Muscle of back (tissue), 3 donors: ENCODE measurements at regions not wholly inside any gene's neighbourhood (a gene's known extent, or its start where the extent isn't known, plus 50 kb on each side); places are given as distances from the start of the nearest gene placed in this dataset.
A peak's percentile ranks its signal among the peaks of the same experiment; 100 is the strongest.

ENCODE experiments used
- DNase-seq, 3 donors: peaks; one replicate each; pipeline versions ENCODE4 v3.0.0 to v3.0.0-alpha.2; 2013

GRCh38 chr4:20302336-20302735 is 50.6 kb downstream of the SLIT2 start:
- DNase-seq: no peak

GRCh38 chr4:20305976-20306375 is 54.3 kb downstream of the SLIT2 start:
- no peak for DNase-seq

GRCh38 chr4:20311856-20312255 is 60.2 kb downstream of the SLIT2 start:
- no peak for DNase-seq

- DNase-seq: no peak
These were observed 61.7 kb downstream of the SLIT2 start for GRCh38 chr4:20313237-20314030.

- DNase-seq: no peak
These were observed 65.8 kb downstream of the SLIT2 start for GRCh38 chr4:20317424-20317985.

- no peak for DNase-seq
These were observed 66.5 kb downstream of the SLIT2 start for GRCh38 chr4:20318001-20318908.

- DNase-seq: no peak
These were observed 67.2 kb downstream of the SLIT2 start for GRCh38 chr4:20318909-20319277.

GRCh38 chr4:20319825-20320612 is 68.3 kb downstream of the SLIT2 start:
- DNase-seq: no peak

- DNase-seq: no peak
These were observed 72.3 kb downstream of the SLIT2 start for GRCh38 chr4:20323991-20324390.

GRCh38 chr4:20326460-20326859 is 74.8 kb downstream of the SLIT2 start:
- DNase-seq: peak in 1 of 3 donors; percentile 43

- peak; percentile 49 to 65 (median 53) for DNase-seq
These were observed 75.3 kb downstream of the SLIT2 start for GRCh38 chr4:20326977-20327376.

GRCh38 chr4:20327808-20328207 is 76.1 kb downstream of the SLIT2 start:
- no peak for DNase-seq

- no peak for DNase-seq
These were observed 79.9 kb downstream of the SLIT2 start for GRCh38 chr4:20331642-20332041.

- DNase-seq: no peak
These were observed 81.5 kb downstream of the SLIT2 start for GRCh38 chr4:20333141-20333715.

GRCh38 chr4:20337261-20337664 is 85.6 kb downstream of the SLIT2 start:
- DNase-seq: no peak

GRCh38 chr4:20338841-20339240 is 87.1 kb downstream of the SLIT2 start:
- DNase-seq: no peak

- DNase-seq: no peak
These were observed 89.5 kb downstream of the SLIT2 start for GRCh38 chr4:20341134-20341738.

- no peak for DNase-seq
These were observed 95.8 kb downstream of the SLIT2 start for GRCh38 chr4:20347531-20347930.

- DNase-seq: no peak
These were observed 96.7 kb downstream of the SLIT2 start for GRCh38 chr4:20348411-20348810.

GRCh38 chr4:20351360-20352162 is 99.9 kb downstream of the SLIT2 start:
- no peak for DNase-seq
